ENCODE measurements at regions not wholly inside any gene's neighbourhood (a gene's known extent, or its start where the extent isn't known, plus 50 kb on each side); places are given as distances from the start of the nearest gene placed in this dataset.

- no peak for TF ChIP-seq TAF1 (IDR thresholded peaks at IDR 0.05; ENCODE audit: low read depth, low read length)
- no peak for TF ChIP-seq POLR2A (IDR thresholded peaks at IDR 0.05; ENCODE audit: low read depth, low read length)
- no peak for TF ChIP-seq PAX5 (IDR thresholded peaks at IDR 0.05; ENCODE audit: insufficient read depth, low read length, severe bottlenecking)
- TF ChIP-seq POLR2AphosphoS5 (IDR thresholded peaks at IDR 0.05; ENCODE audit: low read depth, low read length): no peak
Observed at GRCh38 chr19:28066988-28067387, 1146.0 kb downstream of the UQCRFS1 start.

Measured in GM12891 (cell line).